Stimulated activated CD4-positive, alpha-beta T cell treated with anti-CD3 and anti-CD28 coated beads, Interleukin-4, amount 100 ng/mL, for 4 hours (primary cell): ENCODE measurements at regions not wholly inside any gene's neighbourhood (a gene's known extent, or its start where the extent isn't known, plus 50 kb on each side); places are given as distances from the start of the nearest gene placed in this dataset.

Experiments
- DNase-seq, 2 experiments: peaks; one replicate each; pipeline ENCODE4 v3.0.0-alpha.2; 2020

DNA sequence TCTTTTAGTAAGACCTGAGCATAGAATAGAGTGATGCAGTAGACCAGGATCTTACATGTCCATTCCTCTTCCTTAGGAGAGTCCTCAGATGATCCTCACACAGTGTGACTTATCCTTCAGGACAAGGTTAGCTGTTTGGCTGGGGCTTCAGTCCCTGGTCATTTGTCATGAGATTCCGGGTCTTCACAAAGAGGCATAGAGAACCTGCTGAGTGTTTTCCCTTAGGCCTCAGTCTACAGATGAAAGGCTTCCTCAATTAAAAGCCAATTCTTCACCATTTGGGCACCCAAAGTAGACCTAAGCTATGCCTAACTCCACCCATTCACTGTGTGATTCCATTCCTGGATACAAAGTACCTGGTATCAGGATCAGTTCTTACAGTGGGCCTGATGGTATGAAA lies 329.8 kb upstream of the RUNX1 start:
- DNase-seq: no peak

- no peak for DNase-seq
Measured at GRCh38 chr21:35377505-35378090, 328.5 kb upstream of the RUNX1 start.

DNA sequence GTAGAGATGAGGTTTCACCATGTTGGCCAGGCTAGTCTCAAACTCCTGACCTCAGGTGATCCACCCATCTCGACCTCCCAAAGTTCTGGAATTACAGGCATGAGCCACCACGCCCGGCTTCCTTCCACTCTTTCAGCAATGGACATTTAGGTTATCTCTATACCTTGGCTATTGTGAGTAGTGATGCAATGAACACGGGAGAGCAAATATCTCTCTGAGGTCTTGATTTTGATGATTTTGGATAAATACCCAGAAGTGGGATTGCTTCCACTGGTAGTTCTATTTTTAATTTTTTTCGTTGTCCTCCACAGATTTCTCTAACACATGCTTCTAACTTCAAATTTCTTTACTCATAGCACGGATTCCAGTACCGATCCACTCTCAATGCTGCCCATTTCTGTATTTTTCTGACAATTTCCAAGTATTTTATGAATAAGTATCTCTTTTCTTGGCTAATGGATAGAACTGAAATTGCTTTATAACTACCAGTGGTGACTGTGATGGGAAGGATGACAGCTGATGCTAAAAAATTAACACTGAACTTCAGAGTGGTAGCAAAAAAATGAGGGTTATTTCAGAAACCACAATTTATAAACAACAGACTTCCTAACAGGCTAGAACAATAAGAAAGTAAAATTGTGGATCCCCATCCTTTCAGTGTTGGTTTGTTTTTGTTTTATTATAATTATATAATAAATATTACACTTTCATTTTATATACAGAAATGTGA lies 327.5 kb upstream of the RUNX1 start:
- no peak for DNase-seq

DNA sequence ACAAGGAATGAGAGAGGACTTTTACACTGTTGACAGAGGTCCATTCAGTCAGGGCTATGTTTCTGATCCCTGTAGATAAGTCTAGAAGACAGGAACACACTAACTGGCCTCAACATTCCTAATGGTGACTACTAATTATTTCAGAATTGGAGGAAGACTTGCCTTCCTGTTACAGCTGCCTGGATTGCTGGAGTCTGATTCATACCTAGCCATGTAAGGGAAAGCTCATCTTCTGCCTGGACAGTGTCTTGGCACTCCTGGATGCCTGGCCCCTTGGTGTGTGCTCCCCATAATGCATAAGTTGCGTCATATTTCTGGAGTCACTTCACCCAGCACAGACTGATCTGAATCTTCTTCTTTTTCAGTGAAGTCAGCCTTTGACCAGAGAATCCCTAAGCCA lies 326.0 kb upstream of the RUNX1 start:
- DNase-seq: no peak

GRCh38 chr21:35373998-35374397 lies 324.9 kb upstream of the RUNX1 start:
- no peak for DNase-seq

DNA sequence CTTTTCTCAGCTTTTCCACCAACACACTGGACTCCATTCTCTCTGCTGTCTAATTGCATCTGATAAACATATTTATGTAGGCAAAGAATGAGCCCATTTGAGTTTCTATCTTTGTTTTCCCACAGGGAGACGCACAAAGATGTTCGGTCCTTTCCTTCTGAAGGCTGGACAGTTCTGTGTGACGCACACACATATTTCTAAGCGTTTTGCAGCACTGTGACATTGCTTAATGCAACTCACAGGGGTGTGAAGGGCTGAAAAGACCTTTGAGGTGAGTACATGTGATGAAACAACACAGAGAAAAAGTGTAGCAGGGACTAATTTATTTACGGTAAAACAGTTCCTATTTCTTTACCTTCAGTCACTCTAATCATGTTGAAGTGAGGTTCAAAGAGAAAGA lies 323.1 kb upstream of the RUNX1 start:
- no peak for DNase-seq

DNA sequence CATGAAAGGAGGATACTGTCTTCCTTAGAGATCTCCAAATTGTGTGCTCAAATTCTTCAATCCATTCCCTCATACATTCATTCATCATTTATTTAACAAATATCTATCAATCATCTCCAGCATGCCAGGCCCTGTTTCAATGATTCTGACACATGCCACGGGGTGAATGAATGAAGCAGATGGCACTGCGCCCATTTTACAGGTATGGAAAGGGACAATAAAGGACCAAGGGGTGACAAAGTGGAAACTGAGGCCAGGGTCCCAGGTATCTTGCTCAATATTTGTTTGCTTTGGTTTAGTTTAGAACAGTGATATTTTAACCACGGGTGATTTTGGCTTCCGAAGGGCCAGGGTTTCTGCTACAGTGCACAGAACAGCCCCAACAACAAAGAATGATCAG lies 321.6 kb upstream of the RUNX1 start:
- no peak for DNase-seq

GRCh38 chr21:35370071-35370470 lies 321.0 kb upstream of the RUNX1 start:
- DNase-seq: no peak

GRCh38 chr21:35368326-35368725 lies 319.2 kb upstream of the RUNX1 start:
- DNase-seq: no peak

DNA sequence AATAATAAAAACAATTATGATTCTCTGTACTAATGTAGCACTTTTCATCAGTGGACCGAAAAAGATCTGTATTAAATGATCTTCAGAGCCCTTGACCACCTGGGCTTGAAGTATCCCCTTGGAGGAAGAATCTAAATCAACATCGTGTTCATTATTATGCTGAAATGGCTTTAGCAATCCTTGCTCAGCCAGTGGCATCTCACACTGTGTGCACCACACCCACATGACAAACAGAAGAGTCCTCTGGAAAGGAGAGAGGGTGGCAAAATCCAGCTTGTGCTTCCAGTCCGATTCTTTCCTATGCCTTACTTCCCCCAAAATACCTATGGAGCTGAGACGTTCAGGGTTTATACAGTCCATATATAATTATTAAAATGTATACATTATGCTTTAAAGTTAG lies 318.5 kb upstream of the RUNX1 start:
- no peak for DNase-seq

- DNase-seq: no peak
Measured at GRCh38 chr21:35366394-35367080, 317.4 kb upstream of the RUNX1 start.

DNA sequence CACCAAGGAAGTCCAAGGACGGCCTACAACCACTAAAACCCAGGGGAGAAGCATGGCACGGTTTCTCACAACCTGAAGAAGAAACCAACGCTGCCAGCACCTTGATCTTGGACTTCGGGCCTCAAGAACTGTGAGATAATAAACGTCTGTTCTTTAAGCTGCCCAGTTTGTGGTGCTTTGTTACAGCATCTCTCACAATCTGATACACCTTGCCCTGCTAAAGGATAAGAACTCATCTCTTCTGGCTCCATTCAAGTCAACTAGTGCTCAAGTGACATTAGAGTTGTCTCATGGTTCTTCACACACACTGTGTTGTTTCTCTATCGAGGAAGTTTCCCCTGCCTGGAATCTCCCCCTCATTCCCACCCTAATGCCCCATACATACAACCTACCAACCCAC lies 314.4 kb upstream of the RUNX1 start:
- DNase-seq: no peak

GRCh38 chr21:35361988-35362387 lies 312.9 kb upstream of the RUNX1 start:
- no peak for DNase-seq

GRCh38 chr21:35360870-35361570 lies 311.9 kb upstream of the RUNX1 start:
- no peak for DNase-seq

DNA sequence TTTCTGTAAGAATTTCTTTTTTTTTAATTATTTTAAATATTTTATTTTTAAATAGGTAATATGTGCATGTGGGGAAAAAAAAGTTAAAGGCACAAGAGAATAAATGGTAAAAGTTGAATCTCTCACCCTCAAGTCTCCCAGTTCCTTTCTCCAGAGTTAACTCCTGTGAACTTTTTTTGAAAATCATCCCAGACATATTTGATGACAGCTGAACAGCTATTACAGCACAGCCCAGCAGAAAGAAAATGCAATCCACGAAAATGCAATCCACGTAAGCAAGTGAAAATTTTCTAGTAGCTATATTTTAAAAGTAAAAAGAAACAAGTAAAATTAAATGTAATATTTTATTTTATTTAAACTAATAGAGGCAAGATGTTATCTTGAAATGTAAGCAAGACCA lies 310.0 kb upstream of the RUNX1 start:
- no peak for DNase-seq

DNA sequence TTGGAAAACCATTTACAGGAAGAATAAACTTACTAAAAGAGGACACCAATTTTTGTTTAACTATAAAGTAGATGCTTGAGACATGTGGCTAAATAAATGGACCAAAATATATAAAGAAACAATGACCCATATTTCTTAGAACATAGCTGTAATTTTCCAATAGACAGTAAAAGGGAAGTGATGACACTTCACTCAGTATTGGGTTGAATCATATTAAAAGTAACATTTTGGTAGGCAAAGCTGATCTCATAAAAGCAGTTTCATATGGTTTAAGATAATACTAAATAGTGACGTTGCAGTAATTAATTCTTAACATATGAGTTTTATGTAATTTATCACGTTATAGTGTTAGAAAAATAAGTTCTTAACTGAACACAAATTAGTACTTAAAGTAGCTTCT lies 308.9 kb upstream of the RUNX1 start:
- DNase-seq: no peak

- DNase-seq: no peak
Measured at GRCh38 chr21:35357041-35357780, 308.1 kb upstream of the RUNX1 start.

GRCh38 chr21:35354078-35354477 lies 305.0 kb upstream of the RUNX1 start:
- DNase-seq: no peak

- no peak for DNase-seq
Measured at GRCh38 chr21:35352793-35353192, 303.7 kb upstream of the RUNX1 start.

DNA sequence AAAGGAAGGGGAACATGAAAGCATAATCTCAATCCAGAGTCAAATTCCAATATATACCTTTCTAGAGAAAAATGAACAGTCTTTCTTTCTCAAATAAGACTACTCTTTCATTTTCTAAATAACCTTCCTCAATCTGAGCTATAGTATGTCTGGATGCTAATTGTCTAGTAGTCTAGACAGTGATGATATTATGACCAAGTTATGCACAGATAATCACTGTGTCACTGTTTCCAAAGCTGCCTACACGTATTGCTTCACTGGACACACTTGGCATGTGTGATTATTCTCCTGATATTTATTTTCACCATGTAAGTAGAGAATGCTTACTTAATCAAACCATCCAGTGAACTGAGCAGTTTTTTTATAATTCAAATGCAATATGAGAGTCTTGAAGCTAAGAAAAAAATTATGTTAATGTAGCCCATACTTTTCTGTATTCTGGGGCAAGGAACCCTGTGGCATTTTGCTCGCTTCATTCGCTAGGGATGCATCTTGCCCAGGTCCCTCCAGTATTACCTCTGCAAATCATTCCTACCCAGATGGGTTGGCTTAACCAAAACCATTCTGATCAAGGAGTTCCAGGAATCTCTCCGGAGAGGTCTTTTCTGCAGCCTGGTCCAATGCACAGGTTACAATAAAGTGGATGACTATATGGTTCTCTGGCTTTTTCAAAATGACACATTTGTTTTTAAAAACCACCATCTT lies 303.1 kb upstream of the RUNX1 start:
- DNase-seq: no peak

- no peak for DNase-seq
Measured at GRCh38 chr21:35351434-35351833, 302.3 kb upstream of the RUNX1 start.

DNA sequence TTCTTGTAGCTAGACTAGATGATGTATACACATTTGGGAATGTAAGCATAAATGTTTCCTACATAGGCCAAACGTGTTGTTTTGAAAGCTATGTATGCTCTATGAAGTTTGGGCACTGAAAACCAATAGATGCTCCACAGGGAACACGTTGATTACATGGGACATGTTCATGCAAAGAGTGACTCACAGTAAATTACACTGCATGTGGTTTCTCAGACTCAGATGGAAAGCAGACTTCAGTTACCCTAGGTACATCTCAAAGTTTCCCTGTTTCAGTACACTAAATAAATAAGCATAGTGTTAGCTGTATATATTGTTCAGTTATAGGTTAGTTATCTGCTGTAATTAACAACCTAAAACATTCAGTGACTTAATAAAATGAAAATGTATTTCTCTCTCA lies 301.9 kb upstream of the RUNX1 start:
- no peak for DNase-seq
